Hepatocyte (in vitro differentiated cells): ENCODE measurements at regions not wholly inside any gene's neighbourhood (a gene's known extent, or its start where the extent isn't known, plus 50 kb on each side); places are given as distances from the start of the nearest gene placed in this dataset.
"Not testable (repeated sequence)": the region's sequence is repeated elsewhere in the genome, so short reads cannot be mapped to it uniquely, and the experiment has no call there.

Experiments used
- CTCF ChIP-seq: fragments of 200-600 bp; sonication (generic); IDR thresholded peaks from 2 replicates; pipeline ENCODE4 v1.5.1; 2016; ENCODE audit warnings: antibody characterized with exemption, mild to moderate bottlenecking; ENCODE audit not compliant: poor library complexity
- EZH2 ChIP-seq: fragments of 200-600 bp; sonication (generic); IDR thresholded peaks from 2 replicates; pipeline ENCODE4 v1.6.1; 2016; ENCODE audit warnings: antibody characterized with exemption, mild to moderate bottlenecking, borderline replicate concordance
- EZH2phosphoT487 ChIP-seq: fragments of 200-600 bp; sonication (generic); IDR thresholded peaks from one replicate; pipeline ENCODE4 v1.6.1; 2018; ENCODE audit warnings: antibody characterized with exemption, mild to moderate bottlenecking, low read depth, moderate library complexity; ENCODE audit not compliant: unreplicated experiment, severe bottlenecking

GRCh38 chr9:41357350-41357748, 168.2 kb upstream of the ZNG1F start:
- not testable (repeated sequence) for TF ChIP-seq EZH2, CTCF, EZH2phosphoT487
